OCI-LY3 (cell line): ENCODE measurements at regions not wholly inside any gene's neighbourhood (a gene's known extent, or its start where the extent isn't known, plus 50 kb on each side); places are given as distances from the start of the nearest gene placed in this dataset.

Source experiments
- H2AFZ ChIP-seq: fragments of 200-600, 300-600 bp; shearing (Covaris generic); 2 replicates; pipeline ENCODE4 v1.6.0; 2014; ENCODE audit warnings: antibody characterized with exemption, low read depth, low read length
- H3K27ac ChIP-seq: fragments of 200-600, 300-600 bp; sonication (generic); 2 replicates; pipeline ENCODE4 v1.5.1; 2014; ENCODE audit warnings: mild to moderate bottlenecking, low read length, moderate library complexity, mixed read lengths
- H3K27me3 ChIP-seq: fragments of 200-600, 300-600 bp; sonication (generic); 2 replicates; pipeline ENCODE4 v1.6.1; 2014; ENCODE audit warnings: low read depth, low read length, mixed read lengths
- H3K36me3 ChIP-seq: fragments of 200-600, 300-600 bp; sonication (generic); replicated peaks from 2 replicates; pipeline ENCODE3; 2014; ENCODE audit warnings: low read depth, low read length, mixed read lengths
- H3K4me1 ChIP-seq: fragments of 300-600, 200-600 bp; sonication (generic); 2 replicates; pipeline ENCODE4 v1.6.1; 2014; ENCODE audit warnings: low read length, mixed read lengths
- H3K4me2 ChIP-seq: fragments of 200-600, 300-600 bp; sonication (generic); 2 replicates; pipeline ENCODE4 v1.6.1; 2014; ENCODE audit warnings: low read length, mixed read lengths
- H3K4me3 ChIP-seq: fragments of 300-600, 200-600 bp; sonication (generic); 2 replicates; pipeline ENCODE4 v1.5.1; 2014; ENCODE audit warnings: antibody characterized with exemption, mild to moderate bottlenecking, low read length, moderate library complexity
- H3K79me2 ChIP-seq: fragments of 300-600, 200-600 bp; shearing (Covaris generic); 2 replicates; pipeline ENCODE4 v1.6.1; 2014; ENCODE audit warnings: mild to moderate bottlenecking, low read length, mixed read lengths
- H3K9ac ChIP-seq: fragments of 300-600, 200-600 bp; shearing (Covaris generic); 2 replicates; pipeline ENCODE4 v1.6.0; 2014; ENCODE audit warnings: mild to moderate bottlenecking, low read length, moderate library complexity
- H3K9me3 ChIP-seq: fragments of 200-600, 300-600 bp; shearing (Covaris generic); 2 replicates; pipeline ENCODE4 v1.6.1; 2014; ENCODE audit warnings: low read length, mixed read lengths; ENCODE audit not compliant: insufficient read depth
- H4K20me1 ChIP-seq: fragments of 200-600, 300-600 bp; sonication (generic); 2 replicates; pipeline ENCODE4 v1.6.1; 2016; ENCODE audit warnings: low read length, mixed read lengths; ENCODE audit not compliant: insufficient read depth
- EZH2phosphoT487 ChIP-seq: fragments of 200-600 bp; shearing (Covaris generic); IDR thresholded peaks from 2 replicates; pipeline ENCODE4 v1.6.1; 2018; ENCODE audit warnings: antibody characterized with exemption, mixed run types, low read depth
- TF ChIP-seq, protein P1 (sequence below): fragments of 200-600, 300-600 bp; sonication (generic); IDR thresholded peaks from 2 replicates; pipeline ENCODE4 v1.5.1; 2014; ENCODE audit warnings: antibody characterized with exemption, low read length, low read depth

DNA sequence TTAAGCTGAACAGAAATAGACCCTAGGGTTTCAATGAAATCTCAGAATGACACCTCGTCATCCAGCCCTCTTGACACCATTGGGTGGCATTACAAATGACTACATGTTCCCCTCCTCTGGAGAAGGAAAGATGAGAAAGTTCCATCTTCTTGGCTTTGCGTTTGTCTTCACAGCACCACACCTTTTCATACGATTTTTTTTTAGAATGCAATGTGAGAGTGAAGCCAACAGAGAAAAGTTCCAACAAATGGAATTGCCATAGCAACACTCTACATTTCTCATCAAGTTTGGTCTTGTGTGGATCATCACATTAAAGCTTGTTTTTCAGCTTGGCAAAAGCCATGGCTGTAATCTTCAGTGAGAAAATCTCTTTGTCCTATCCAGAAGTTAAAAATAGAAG lies 183.4 kb upstream of the SNX7 start:
- no peaks in the 10 kb centered on the region for H3K27me3 ChIP-seq
- H3K9me3 ChIP-seq = no peaks in the 10 kb centered on the region
- H3K9ac ChIP-seq = no peak overlapping the region
- no peak overlapping the region for H2AFZ ChIP-seq
- no peak overlapping the region for H3K4me3 ChIP-seq
- no peaks in the 10 kb centered on the region for H3K4me1 ChIP-seq
- TF ChIP-seq EZH2phosphoT487 = no peak
- TF ChIP-seq, protein P1, sequence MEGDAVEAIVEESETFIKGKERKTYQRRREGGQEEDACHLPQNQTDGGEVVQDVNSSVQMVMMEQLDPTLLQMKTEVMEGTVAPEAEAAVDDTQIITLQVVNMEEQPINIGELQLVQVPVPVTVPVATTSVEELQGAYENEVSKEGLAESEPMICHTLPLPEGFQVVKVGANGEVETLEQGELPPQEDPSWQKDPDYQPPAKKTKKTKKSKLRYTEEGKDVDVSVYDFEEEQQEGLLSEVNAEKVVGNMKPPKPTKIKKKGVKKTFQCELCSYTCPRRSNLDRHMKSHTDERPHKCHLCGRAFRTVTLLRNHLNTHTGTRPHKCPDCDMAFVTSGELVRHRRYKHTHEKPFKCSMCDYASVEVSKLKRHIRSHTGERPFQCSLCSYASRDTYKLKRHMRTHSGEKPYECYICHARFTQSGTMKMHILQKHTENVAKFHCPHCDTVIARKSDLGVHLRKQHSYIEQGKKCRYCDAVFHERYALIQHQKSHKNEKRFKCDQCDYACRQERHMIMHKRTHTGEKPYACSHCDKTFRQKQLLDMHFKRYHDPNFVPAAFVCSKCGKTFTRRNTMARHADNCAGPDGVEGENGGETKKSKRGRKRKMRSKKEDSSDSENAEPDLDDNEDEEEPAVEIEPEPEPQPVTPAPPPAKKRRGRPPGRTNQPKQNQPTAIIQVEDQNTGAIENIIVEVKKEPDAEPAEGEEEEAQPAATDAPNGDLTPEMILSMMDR = no peak
- H3K4me2 ChIP-seq = no peak overlapping the region
- H3K79me2 ChIP-seq = no peaks in the 10 kb centered on the region
- H4K20me1 ChIP-seq = no peaks in the 10 kb centered on the region
- no peaks in the 10 kb centered on the region for H3K36me3 ChIP-seq
- H3K27ac ChIP-seq = no peak overlapping the region

DNA sequence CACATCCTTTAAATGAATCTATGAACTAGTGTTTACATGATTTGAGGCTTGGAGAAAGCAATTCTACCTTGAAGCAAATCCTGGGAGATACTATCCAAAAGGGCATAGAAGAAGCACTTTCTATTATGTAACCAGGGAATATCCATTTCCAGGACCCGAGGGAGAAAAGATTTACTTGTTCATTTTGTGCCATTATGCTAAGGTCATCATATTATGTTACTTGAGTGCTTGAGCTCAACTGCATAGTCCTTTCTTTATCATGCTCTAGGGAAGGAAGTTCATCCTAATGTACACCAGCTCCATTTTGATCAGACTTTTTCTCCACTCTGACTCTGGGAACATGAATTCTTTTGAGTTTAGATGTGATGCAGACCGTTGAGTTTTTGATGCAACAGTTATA lies 188.6 kb upstream of the SNX7 start:
- H3K79me2 ChIP-seq = no peaks in the 10 kb centered on the region
- H4K20me1 ChIP-seq = no peaks in the 10 kb centered on the region
- no peak overlapping the region for H3K9ac ChIP-seq
- no peak overlapping the region for H3K4me2 ChIP-seq
- TF ChIP-seq, protein P1 = no peak
- no peak for TF ChIP-seq EZH2phosphoT487
- no peak overlapping the region for H2AFZ ChIP-seq
- H3K9me3 ChIP-seq = no peaks in the 10 kb centered on the region
- no peak overlapping the region for H3K27ac ChIP-seq
- no peaks in the 10 kb centered on the region for H3K4me1 ChIP-seq
- no peaks in the 10 kb centered on the region for H3K27me3 ChIP-seq
- no peaks in the 10 kb centered on the region for H3K36me3 ChIP-seq
- H3K4me3 ChIP-seq = no peak overlapping the region

DNA sequence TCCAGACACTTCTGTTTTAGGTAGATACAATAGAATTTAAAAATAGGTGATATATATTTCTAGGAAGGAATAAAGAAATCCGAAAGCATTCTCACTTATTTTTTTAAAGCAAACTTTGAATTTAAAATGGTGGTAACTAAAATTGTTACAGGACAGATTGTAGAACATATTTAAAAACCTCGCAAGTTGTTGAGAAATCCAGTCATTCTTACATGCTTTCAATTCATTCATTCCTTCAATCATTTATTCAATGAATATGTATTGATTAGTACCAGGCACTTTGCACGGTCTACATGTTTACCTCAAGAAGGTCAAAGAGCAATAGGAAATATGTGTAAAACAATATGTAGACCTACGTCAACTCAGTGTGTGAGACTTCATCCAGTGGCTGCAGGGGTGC lies 189.9 kb upstream of the SNX7 start:
- Histone ChIP-seq H3K36me3 (no peaks in the 10 kb centered on the region), H3K9ac (no peak overlapping the region), H3K27me3 (no peaks in the 10 kb centered on the region), H3K9me3 (no peaks in the 10 kb centered on the region), H3K27ac (no peak overlapping the region), H4K20me1 (no peaks in the 10 kb centered on the region), H2AFZ (no peak overlapping the region), H3K79me2 (no peaks in the 10 kb centered on the region), H3K4me2 (no peak overlapping the region), H3K4me3 (no peak overlapping the region), H3K4me1 (no peaks in the 10 kb centered on the region)
- no peak for TF ChIP-seq EZH2phosphoT487
- TF ChIP-seq, protein P1 = no peak

DNA sequence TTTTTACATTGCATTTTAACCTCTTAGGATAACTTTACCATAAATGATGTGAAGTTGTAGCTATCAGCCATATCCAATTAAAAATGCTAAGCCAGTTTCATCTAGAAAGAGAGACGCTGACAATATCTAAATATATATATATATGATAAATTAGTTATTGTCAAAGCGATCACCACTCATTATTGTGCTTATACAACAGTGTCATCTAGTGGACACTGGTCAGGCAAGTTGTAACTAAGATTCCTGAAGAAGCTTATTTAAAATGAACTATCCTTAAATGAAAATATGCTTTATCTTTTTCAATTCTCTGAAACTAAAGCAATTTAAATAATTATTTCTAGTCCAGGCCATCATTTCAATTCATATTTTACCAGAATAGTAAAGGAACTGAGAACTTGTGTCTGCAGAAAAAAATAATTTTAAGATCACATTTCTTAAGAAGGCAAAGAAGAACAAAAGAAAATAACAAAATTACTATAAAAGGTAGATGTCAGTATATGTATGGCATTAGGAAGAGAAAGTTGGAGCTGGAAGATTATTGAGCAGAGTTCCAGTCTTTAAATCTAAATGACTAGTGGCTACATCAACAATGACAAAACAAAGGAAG lies 193.3 kb upstream of the SNX7 start:
- no peak overlapping the region for H3K4me2 ChIP-seq
- no peak overlapping the region for H3K9ac ChIP-seq
- no peaks in the 10 kb centered on the region for H3K9me3 ChIP-seq
- no peak for TF ChIP-seq EZH2phosphoT487
- TF ChIP-seq, protein P1 = peak; percentile 41
- no peaks in the 10 kb centered on the region for H3K4me1 ChIP-seq
- no peak overlapping the region for H2AFZ ChIP-seq
- no peak overlapping the region for H3K4me3 ChIP-seq
- H3K27ac ChIP-seq = no peak overlapping the region
- H4K20me1 ChIP-seq = no peaks in the 10 kb centered on the region
- no peaks in the 10 kb centered on the region for H3K27me3 ChIP-seq
- no peaks in the 10 kb centered on the region for H3K36me3 ChIP-seq
- no peaks in the 10 kb centered on the region for H3K79me2 ChIP-seq
